UCSD-AML1 (cell line): ENCODE measurements at regions not wholly inside any gene's neighbourhood (a gene's known extent, or its start where the extent isn't known, plus 50 kb on each side); places are given as distances from the start of the nearest gene placed in this dataset.
"Not testable (repeated sequence)": the region's sequence is repeated elsewhere in the genome, so short reads cannot be mapped to it uniquely, and the experiment has no call there.

ENCODE experiments used
- DNase-seq: peaks from one replicate; lab custom pipeline; 2025; ENCODE audit not compliant: unreplicated experiment; lab: John Stamatoyannopoulos, UW

DNA sequence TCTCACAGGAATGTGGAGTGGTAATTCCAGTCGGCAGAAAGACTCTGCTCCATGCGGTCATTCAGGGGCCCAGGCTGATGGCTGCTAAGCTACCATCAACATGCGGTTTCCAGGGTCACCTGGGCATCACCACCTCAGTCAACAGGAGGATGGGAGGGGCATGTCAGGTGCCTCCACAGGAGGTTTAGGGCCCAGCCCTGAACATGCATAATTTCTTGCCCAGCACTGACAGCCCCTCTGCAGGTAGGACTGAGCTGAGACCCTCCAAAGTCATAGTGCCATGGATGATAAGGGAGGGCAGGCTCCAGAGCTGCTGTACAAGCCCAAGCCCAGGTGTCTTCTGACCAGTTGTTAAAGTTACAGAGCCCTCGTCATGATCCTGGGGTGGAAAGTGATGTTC, 244.0 kb upstream of the SFSWAP start:
- DNase-seq: no peak

DNA sequence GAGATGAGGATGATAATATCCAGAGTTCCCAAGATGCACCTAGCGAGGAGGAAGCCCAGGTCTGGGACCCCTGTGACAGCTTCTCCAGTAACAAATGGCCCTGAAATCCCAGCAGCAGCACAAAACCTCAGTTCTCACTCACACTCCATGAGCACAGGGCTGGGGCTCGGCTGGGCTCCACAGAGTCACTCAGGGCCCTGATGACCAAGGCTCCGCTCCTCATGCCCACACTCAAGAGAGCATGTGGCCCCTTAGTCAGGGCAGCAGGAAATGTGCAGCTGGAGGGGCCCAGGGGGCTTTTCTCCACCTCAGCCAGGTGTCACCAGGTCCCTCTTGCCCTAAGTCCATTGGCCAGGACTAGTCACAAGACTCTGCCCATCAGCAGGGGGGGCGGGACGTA, 242.7 kb upstream of the SFSWAP start:
- DNase-seq: no peak

DNA sequence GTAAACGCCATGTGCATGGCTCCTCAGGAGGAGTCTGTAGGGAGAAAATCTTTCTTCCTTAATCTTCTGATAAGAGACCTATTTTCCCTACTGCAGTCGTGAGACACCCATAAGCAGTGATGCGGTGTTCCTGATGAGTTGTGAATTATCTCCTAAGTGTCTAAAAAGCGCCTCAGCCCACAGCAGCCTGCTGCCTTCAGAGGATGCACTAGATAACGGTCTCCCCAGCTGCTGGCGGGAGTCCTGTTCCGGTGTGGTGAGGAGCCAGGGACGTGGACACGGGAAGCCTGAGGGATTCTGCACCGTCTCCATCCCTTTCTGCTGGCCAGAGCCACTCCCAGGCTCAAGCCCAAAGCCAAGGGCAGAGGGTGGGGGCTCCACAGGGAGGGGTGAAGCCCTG, 240.9 kb upstream of the SFSWAP start:
- not testable (repeated sequence) for DNase-seq

DNA sequence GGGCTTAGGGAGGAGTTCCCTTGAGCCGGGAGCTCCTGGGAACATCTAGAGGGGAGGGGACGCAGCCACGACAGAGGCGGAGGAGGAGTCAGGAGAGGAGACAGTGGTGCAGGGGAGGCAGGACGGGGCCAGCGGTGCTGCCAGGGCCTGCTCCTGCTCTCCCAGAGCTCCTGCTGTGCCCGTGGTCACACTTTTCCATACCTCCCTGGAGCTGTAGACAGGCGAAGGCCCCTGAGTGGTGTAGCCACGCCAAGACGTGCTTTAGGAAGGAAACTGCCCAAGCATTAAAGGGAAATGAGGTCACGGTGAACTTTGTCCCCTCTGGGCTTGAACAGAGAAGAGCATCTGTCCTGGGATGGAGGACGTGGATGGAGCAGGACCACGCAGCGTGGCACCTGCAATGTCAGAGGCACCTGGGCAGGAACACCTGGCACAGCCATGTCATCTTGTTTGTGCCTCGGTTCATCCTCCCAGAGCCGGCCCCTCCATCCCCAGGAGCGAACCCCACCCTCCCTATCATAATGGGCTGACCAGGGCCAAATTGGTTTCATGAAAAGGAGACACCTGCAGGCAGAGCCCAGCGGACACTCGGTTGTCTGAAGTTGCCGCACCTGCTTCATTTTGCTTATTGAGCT, 239.5 kb upstream of the SFSWAP start:
- no peak for DNase-seq

DNA sequence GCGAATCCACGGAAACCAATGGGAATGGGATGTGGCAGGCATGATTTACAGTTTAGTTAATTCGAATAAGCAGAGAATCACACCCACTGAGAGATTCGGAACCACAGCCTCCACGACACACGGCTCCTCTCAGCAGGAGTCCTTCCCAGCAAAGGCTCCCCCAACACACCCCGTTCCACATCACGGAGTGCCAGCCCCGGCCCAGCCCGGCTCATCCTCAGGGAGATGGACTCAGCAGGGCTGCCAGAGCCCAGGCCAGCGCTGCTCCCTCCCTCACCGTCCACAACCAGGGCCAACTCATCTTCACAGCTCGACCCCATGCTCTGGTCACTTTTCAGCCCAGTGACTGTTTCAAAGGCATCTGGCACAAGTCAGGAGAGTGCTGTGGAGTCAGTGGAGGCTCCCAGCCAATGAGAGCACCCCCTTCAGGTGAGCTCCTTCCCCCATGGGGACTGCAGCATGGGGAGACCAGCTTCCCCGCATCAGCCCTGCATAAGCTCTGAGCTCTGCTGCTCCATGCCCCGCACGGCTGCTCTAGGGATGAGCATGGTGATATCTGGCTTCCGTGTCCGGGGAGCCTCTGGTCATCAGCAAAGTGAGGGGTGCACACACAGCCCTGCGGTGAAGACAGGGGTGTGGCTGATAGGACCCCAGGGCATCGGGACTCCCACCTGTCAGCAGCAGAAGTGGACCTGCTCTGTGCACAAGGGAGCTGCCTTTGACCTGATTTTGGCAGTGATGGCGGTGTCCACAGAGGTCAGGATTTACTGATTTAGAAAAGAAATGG, 238.8 kb upstream of the SFSWAP start:
- no peak for DNase-seq

DNA sequence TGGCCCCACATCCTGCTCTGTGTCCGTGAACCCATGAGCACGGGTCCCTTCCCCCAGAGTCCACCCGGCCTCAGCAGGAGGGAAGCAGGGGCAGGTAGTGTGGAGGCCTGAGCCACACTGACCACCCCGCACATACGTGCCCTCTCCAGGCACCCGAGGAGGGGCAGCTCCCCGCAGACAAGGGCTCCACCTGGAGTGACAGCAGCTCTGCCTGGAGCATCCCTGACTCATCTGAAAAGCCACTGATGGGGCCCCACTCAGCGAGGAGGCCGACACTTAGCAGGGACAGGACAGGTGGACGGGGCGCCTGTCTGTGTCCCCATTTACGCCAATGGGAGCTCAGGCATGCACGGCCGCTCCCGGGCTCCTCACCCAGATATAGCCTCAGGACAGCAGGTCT, 237.6 kb upstream of the SFSWAP start:
- DNase-seq: no peak

DNA sequence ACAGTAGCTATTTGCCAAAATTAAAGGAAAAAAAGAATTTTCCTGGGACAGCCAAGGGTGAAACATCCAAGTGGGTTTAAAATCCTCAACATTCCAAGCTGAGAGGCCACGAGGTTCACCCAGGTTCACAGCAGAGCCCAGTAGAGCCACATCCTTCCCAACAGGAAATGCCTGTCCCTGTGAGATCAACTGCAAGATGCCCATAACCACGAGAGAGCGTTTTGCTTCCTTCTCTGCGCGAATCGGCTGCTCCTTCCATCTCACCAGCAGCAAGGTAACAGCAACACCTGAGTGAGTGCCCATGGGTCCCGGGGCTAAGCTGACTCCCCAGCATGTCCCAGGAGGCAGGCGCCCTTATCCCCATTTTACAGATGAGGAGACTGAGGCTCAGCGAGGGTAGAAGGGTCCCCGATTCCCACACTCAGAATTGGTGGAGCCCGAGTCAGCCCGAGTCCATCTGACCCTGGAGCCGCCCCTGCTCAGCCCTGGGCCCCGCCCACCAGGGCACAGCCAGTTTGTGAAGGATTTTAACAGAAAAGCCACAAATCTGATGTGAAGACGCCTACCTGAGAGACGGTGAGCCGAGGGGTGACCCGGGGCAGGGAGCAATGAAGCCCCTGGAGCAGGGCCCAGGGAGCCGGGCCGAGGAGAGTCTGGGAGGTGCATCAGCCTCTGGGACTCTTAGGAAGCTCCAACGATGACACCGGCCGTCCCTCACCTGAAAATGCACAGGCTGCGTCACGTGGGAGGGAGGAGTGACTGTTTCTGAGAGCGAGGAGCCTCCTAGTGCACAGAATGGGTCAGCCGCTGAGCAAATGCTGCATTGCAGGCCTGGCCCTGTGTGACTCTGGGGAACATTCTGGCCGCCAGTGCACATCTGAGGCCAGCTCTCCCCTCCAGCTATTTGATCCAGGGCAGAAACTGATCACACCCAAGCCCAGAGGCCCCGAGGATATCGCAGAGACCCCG, 236.9 kb upstream of the SFSWAP start:
- peak; percentile 48 for DNase-seq

DNA sequence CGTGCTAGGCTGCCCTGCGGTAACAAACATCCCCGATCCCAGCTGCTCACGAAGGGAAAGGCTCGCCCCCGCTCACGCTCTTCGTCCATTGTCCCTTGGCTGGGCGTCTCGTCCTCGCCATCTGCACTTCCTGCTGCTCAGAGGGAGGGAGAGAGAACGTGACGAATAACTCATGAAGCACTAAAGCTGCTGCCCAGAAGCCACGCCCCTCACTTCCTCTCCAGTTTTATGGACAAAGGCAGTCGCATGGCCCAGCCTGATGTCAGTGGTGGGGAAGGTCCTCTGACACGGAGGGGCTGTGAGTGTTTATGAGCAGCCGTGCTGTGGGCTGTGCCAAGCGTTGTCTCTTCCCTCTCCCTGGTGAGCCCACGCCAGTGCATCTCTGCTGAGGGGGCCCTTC, 235.9 kb upstream of the SFSWAP start:
- DNase-seq: not testable (repeated sequence)

DNA sequence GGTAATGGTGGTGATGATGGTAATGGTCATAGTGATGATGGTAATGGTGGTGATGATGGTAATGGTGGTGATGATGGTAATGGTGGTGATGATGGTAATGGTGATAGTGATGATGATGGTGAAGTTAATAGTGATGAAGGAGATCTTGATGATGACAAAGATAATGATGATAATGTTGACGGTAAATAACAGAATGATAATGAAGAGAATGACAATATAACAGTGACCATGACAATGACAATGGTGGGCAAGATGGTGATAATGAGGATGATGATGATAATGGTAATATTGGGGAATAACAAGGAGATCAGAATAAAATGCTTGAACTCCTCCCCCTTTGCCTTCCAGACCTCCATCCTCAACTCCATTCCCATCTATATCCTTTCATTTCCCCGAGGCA, 233.3 kb upstream of the SFSWAP start:
- no peak for DNase-seq

DNA sequence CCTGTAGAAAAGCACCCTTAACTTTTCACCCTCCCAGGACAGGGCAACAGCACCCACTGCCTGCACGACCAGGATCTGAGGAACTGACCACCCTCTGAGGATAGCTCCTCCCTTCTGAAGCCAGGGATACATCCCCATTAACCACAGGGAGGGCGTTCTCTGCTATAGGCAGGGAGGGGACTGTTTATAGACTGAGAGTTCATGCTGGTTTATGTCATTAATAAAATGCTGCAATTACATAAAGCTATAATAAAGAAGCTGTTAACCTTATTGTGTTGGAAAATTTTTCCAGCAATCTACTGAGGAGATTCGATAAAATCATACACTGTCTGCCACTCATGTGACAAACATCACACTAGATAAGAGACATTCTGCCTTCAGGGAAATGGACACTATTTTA, 232.4 kb upstream of the SFSWAP start:
- no peak for DNase-seq

DNA sequence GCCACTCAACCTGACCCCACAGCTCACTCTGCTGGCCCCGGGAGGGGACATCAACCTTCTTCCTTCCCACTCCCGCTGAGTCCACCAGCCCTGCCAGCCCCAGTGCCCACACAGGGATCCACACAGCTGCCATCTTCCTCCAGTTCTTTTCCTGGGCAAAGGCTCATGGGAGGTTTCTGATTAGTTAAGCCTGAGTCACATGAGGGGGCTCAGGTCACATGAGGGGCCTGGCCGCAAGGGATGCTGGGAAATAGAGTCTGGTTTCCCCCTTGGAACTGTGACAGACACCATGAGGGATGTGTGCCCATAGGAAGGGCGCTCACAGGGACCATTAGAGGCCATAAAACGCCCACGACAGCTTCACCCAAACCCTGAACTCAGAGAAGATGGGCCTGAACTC, 228.7 kb upstream of the SFSWAP start:
- no peak for DNase-seq

DNA sequence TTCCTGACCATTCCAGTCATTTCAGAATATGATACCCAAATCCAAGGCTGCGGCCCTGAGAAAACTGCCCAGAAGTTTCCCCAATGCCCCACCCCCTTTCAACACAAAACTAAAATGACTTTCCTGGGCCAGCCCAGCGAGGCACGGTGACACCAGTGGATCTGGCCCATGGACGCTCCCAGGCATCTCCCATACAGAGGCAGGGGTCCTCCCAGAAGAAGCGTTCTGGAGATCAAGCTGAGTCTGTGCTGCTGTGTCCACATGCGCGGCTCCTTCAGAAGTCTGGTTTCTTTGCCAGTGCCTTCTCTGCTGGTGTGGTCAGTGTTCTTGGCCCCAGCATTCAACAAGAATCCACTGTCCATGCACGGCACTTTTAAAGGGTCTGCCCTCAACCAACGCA, 228.2 kb upstream of the SFSWAP start:
- DNase-seq: no peak

DNA sequence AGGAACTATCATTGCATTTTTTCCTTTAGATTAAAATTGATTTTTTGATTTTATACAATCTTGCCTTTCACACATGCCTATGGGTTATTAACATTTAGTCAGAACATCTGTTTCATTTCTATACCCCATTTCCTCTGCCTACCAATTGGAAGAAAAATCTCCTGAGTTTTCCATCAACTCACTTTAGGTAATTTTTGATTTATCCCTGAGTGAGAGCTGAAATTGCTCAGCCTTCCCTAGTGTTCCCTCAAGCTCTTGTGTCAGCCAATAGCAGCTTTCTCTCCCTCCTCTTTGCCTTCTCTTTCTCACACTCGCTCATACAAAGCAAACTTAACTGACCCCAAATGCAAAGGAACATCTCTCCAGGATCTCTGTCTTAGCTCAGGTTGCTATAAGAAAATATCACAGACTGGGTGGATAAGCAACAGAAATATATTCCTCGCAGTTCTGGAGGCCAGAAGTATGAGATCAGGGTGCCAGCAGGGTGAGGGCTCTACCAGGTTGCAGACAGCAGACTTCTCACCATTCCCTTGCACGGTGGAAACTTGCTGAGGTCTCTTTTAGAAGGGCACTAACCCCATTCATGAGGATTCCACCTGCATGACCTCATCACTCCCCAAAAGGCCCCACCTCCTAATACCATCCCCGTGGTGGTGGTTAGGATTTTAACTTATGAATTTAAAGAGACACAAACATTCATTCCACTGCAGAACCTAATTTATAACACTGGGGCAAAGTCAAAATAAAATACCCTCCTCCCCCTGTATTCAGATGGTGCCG, 224.2 kb upstream of the SFSWAP start:
- DNase-seq: no peak

DNA sequence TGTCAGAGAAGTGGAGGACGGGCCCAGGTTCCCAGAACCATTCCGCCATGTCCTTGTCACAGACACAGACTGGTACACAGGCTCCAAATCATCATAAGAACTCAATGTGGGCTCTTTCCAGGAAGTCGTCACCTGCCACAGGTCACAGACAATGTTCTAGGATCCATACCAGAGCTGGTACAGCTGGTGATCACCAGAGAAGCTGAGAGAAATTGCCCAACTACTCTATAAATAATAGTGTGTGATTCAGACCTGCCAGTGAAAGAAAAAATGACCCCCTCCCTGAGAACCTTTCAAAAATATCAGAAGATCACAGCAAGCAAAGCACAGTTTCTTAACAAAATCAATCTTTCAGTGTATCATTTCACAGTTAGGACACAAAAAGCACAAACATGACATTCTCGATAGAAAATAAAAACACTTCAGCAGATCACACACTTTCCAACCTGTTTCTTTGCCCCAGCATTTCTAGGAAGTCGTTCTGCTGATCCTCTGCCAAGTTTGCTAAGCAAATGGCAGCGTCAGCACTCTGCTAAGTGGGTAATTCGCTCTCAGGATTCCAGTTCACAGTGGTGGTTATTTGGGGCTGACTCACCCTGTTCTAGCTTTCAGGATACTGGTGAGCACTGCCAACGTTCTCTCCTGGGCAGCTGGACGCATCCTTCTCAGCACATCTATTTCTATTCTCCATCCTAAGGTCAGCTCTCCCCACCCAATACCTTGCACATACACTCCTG, 223.3 kb upstream of the SFSWAP start:
- no peak for DNase-seq

DNA sequence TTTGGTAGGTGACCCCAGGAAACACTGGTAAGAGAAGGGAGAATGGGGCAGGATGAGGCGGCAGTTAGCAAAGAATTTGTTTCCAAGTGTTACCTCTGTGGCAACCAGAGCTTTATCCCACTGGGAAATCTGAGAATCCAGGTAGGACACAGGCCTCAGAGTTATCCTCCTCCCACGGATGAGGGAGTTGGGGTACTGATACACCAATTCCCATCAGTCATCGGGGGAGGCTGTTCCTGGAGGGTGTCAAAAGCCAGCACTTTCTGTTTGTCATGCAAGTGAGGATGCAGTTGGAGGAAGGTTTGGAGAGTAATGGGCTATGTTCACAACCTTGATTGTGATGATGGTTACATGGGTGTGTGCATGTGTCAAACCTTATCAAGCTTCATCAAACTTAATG, 221.2 kb upstream of the SFSWAP start:
- DNase-seq: no peak

DNA sequence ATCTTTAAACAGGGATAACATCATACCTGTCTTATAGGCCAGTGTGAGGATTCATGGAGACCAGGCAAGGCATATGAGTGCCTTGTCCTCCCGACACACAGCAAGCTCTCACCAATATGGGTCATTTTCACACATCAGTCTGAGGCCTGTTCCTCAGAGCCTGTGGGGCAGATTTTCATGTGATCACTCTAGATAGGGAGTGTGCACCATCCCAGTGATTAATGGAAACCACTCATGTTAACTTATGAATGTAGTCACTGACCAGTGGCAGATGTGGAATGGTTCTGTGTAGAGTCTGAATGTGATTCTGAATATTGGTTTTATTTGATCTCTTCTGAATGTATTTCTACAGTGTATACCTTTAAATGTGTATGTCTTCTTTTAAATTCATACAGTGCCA, 219.7 kb upstream of the SFSWAP start:
- no peak for DNase-seq

DNA sequence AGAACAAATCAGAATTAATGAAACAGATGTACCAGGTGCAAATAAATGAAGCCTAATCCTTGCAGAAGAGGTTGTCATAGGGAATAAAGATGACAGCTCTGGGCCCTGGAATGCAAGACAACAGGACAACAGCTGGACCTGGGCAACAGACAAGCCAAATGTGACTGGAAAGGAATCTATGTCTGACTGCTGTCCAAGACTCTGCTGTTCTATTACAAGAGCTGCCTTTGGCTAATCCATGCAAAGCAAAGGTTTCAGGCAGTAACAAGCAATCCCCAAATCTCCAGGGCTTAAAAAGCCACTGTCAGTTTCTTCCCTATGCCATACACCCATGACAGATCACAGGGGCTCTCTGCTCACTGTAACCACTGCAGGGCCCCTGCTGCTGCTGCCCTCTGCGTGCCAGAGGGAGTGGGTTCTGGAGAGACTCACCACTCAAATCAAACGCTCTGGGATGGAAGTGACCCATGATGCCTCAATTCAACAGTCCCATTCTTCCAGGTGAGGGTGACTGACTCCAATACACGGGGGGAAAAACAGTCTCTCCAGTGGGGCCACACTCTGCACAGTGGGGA, 218.9 kb upstream of the SFSWAP start:
- DNase-seq: no peak

DNA sequence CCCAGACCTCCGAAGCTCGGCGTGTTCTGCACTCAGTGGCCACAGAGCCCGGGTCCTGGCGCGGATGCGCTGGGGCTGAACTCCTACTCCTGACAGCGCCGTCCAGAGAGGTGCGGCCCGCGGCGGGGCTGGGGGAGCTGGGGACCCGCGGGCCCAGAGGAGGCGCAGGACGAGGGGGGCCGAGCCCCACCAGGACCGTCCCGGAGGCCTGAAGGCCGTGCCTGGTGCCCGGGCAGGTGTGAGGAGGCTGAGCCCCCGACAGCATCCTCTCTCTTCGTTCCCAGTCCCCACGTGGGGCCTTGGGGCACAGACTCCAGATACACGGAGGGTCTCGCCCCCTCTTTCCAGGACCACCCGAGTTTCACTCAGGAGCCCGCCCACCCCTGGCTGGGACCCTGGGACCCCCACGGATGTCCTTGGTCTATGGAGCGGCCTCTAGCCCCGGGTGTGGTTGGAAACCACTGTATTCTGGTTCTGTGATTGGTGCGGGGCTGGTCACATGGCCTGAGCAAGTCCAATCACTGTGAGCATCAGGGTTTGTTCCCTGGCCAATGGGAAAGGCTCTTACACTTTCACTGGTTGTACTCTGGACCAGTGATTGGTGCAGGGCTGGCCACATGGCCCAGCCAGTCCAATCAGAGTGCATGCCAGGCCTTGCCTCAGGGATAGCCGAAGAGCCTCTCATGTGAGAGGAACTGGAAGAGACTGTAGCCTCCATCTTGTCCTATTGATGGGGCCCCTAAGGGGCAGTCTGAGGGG, 217.6 kb upstream of the SFSWAP start:
- no peak for DNase-seq

DNA sequence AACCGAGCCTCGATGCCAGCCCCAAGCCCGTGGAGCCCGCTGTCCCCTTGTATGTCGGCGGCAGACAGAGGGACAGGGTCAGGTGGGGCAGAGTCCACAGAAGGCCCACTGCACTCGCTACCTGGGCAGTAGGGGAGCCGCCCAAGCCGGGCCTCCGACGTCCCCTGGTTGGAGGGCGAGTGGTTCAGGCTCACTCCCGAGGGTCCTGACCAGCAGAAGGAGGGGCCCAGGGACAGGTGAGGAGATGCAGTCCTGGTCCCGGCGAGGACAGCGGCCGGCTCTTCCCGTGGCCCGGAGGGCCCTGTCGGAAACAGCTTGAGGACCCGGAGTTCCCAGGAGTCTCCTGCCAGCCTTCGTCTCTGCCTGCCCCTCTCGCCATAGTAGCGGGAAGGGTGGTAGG, 216.7 kb upstream of the SFSWAP start:
- no peak for DNase-seq
